Cardiac fibroblast (primary cell): ENCODE measurements at regions not wholly inside any gene's neighbourhood (a gene's known extent, or its start where the extent isn't known, plus 50 kb on each side); places are given as distances from the start of the nearest gene placed in this dataset.

ENCODE experiments used
- DNase-seq, 2 donors: peaks; one replicate each; pipeline versions ENCODE4 v3.0.0 to v3.0.0-alpha.2; 2010; ENCODE audit warnings: low read depth in 2 of 2
- H3K4me3 ChIP-seq, 2 donors: replicated peaks in 1 of 2; 1 replicate in 1 of 2; 2 replicates in 1 of 2; pipeline ENCODE4 v1.5.1; 2011; ENCODE audit warnings: low read depth in 2 of 2, low read length in 2 of 2, mild to moderate bottlenecking in 2 of 2, moderate library complexity in 1 of 2
- CTCF ChIP-seq: IDR thresholded peaks from one replicate; pipeline ENCODE4 v1.5.1; 2011; ENCODE audit warnings: low read depth, mild to moderate bottlenecking, low read length, inconsistent platforms

- TF ChIP-seq CTCF = no peak
- no peak overlapping the region for H3K4me3 ChIP-seq
- no peak for DNase-seq
Observed at GRCh38 chr14:27114180-27114579, 516.3 kb upstream of the NOVA1 start.

- no peak for TF ChIP-seq CTCF
- DNase-seq = no peak
- no peak overlapping the region for H3K4me3 ChIP-seq
Observed at GRCh38 chr14:27123162-27123561, 525.3 kb upstream of the NOVA1 start.

DNA sequence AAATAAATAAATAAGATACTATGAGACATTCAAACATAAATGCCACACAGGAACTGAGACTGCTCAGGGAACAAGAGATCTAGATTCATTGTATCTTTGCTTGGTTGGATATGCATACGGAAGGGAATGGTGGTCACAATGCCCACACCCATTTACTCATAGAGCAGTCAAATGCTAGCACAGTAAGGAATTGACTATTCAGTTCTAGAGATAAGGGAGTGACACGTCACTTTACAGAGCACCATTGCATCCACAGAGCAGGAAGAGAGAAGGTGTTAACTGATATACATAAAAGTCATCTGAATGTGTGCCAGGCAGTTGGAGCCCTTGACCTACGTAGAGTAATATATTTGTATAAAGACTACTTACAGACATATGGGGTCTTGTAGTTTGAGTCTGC lies 530.0 kb upstream of the NOVA1 start:
- DNase-seq = no peak
- H3K4me3 ChIP-seq = no peak overlapping the region
- TF ChIP-seq CTCF = no peak

DNA sequence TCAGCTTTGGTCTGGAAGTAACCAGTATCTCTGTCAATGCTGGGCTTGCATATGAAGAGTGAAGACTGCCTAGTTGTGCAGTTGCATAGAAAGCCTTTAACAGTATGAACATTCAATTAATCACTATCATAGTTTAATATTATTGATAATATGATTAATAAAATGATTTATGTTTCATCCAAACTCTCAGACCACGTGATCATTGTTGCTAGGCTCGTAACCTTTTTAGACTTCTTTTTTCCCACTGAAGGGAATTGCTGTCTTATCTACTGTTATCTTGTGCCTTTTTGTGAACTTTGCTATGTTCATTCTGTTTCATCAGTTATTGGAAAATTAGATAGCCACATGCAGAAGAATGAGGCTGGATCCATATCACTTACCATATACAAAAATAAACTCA lies 536.4 kb upstream of the NOVA1 start:
- no peak overlapping the region for H3K4me3 ChIP-seq
- TF ChIP-seq CTCF = no peak
- no peak for DNase-seq

GRCh38 chr14:27145170-27145569 lies 547.3 kb upstream of the NOVA1 start:
- no peak overlapping the region for H3K4me3 ChIP-seq
- TF ChIP-seq CTCF = no peak
- DNase-seq = no peak

DNA sequence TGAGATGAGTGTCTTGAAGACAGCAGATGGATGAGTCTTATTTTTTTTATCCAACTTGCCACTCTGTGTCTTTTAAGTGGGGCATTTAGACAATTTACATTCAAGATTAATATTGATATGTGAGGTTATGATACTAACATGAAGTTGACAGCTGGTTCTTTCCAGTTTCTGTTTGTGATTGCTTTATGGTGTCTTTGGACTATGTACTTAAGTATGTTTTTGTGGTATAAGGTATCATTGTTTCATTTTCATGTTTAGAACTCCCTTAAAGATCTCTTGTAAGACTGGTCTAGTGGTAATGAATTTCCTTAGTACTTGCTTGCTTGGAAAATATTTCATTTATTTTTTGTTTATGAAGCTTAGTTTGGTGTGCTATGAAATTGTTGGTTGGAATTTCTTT lies 550.3 kb upstream of the NOVA1 start:
- no peak for DNase-seq
- TF ChIP-seq CTCF = no peak
- no peak overlapping the region for H3K4me3 ChIP-seq

- no peak overlapping the region for H3K4me3 ChIP-seq
- TF ChIP-seq CTCF = no peak
- no peak for DNase-seq
Observed at GRCh38 chr14:27164139-27164538, 566.3 kb upstream of the NOVA1 start.
